ENCODE measurements at regions not wholly inside any gene's neighbourhood (a gene's known extent, or its start where the extent isn't known, plus 50 kb on each side); places are given as distances from the start of the nearest gene placed in this dataset.
A peak's percentile ranks its signal among the peaks of the same experiment; 100 is the strongest.
"Not testable (repeated sequence)": the region's sequence is repeated elsewhere in the genome, so short reads cannot be mapped to it uniquely, and the experiment has no call there.

GRCh38 chr13:73842626-73843025, 291.6 kb downstream of the KLF12 start:
- no peak for DNase-seq (ENCODE audit: low read depth)

GRCh38 chr13:73842184-73842583, 292.0 kb downstream of the KLF12 start:
- DNase-seq (ENCODE audit: low read depth): no peak

GRCh38 chr13:73837147-73837546, 297.1 kb downstream of the KLF12 start:
- no peak for DNase-seq (ENCODE audit: low read depth)

- DNase-seq (ENCODE audit: low read depth): peak; percentile 73
Measured at GRCh38 chr13:73835138-73835721, 299.0 kb downstream of the KLF12 start.

GRCh38 chr13:73833325-73834070, 300.7 kb downstream of the KLF12 start:
- no peak for DNase-seq (ENCODE audit: low read depth)

- no peak for DNase-seq (ENCODE audit: low read depth)
Measured at GRCh38 chr13:73832825-73833224, 301.4 kb downstream of the KLF12 start.

GRCh38 chr13:73832128-73832588, 302.0 kb downstream of the KLF12 start:
- no peak for DNase-seq (ENCODE audit: low read depth)

- DNase-seq (ENCODE audit: low read depth): no peak
Measured at GRCh38 chr13:73829416-73829815, 304.8 kb downstream of the KLF12 start.

GRCh38 chr13:73828811-73829210, 305.4 kb downstream of the KLF12 start:
- DNase-seq (ENCODE audit: low read depth): no peak

GRCh38 chr13:73827434-73827833, 306.8 kb downstream of the KLF12 start:
- no peak for DNase-seq (ENCODE audit: low read depth)

GRCh38 chr13:73825143-73825542, 309.1 kb downstream of the KLF12 start:
- DNase-seq (ENCODE audit: low read depth): no peak

- no peak for DNase-seq (ENCODE audit: low read depth)
Measured at GRCh38 chr13:73822668-73823592, 311.3 kb downstream of the KLF12 start.

- DNase-seq (ENCODE audit: low read depth): no peak
Measured at GRCh38 chr13:73820688-73821087, 313.5 kb downstream of the KLF12 start.

- DNase-seq (ENCODE audit: low read depth): no peak
Measured at GRCh38 chr13:73820285-73820684, 313.9 kb downstream of the KLF12 start.

GRCh38 chr13:73819711-73820110, 314.5 kb downstream of the KLF12 start:
- DNase-seq (ENCODE audit: low read depth): no peak

- DNase-seq (ENCODE audit: low read depth): peak; percentile 16
Measured at GRCh38 chr13:73816702-73817101, 317.5 kb downstream of the KLF12 start.

- no peak for DNase-seq (ENCODE audit: low read depth)
Measured at GRCh38 chr13:73815796-73816195, 318.4 kb downstream of the KLF12 start.

- peak; percentile 13 for DNase-seq (ENCODE audit: low read depth)
Measured at GRCh38 chr13:73810647-73811046, 323.6 kb downstream of the KLF12 start.

- DNase-seq (ENCODE audit: low read depth): peak; percentile 56
Measured at GRCh38 chr13:73809561-73809960, 324.6 kb downstream of the KLF12 start.

GRCh38 chr13:73808318-73808717, 325.9 kb downstream of the KLF12 start:
- DNase-seq (ENCODE audit: low read depth): no peak

GRCh38 chr13:73805326-73805958, 328.8 kb downstream of the KLF12 start:
- DNase-seq (ENCODE audit: low read depth): not testable (repeated sequence)

GRCh38 chr13:73803997-73804396, 330.2 kb downstream of the KLF12 start:
- peak; percentile 73 for DNase-seq (ENCODE audit: low read depth)

Measured in ELR (cell line).